HCT116 (cell line): ENCODE measurements at regions not wholly inside any gene's neighbourhood (a gene's known extent, or its start where the extent isn't known, plus 50 kb on each side); places are given as distances from the start of the nearest gene placed in this dataset.

Source experiments
- ATAC-seq: fragments of 200-7000 bp; cut with Tn5 transposase; 2 replicates; pipeline ENCODE4 v1.9.1; 2020; ENCODE audit warnings: mild to moderate bottlenecking, moderate library complexity
- BruUV-seq: library from RNA; stranded (reverse); fragments of 400-500 nt; replicated peaks from 2 replicates; lab custom pipeline; 2021; lab: Mats Ljungman, UMichigan
- CTCF ChIA-PET: fragments of 300-600 bp; sonication (Branson Sonifier 250); formaldehyde crosslinking; loops from one replicate; lab custom pipeline; 2021; ENCODE audit warnings: antibody characterized with exemption; lab: Charles Lee
- POLR2A ChIA-PET: fragments of 300-600, 350-600 bp; sonication (Branson Sonifier 250); formaldehyde crosslinking; loops from one replicate; lab custom pipeline; 2021; ENCODE audit warnings: antibody characterized with exemption; lab: Charles Lee
- RAD21 ChIA-PET, 2 experiments: fragments of 300-600 bp; sonication (Branson Sonifier 250); formaldehyde crosslinking; loops; one replicate each; lab custom pipeline; 2023; ENCODE audit warnings: low total read pairs in 2 of 2; ENCODE audit not compliant: uncharacterized antibody in 2 of 2, unreplicated experiment in 2 of 2, low non-redundant PET in 1 of 2; lab: Charles Lee
- DNase-seq: peaks from one replicate; pipeline ENCODE4 v3.0.0-alpha.2; 2010; ENCODE audit warnings: low read depth, low spot score
- H2AFZ ChIP-seq: fragments of 200-600 bp; shearing (Covaris generic), sonication (generic); 2 replicates; pipeline ENCODE4 v1.6.1; 2017; ENCODE audit warnings: low read depth, mixed run types, mixed read lengths, antibody characterized with exemption, low read length; ENCODE audit not compliant: poor library complexity, severe bottlenecking
- H3K27ac ChIP-seq: 2 replicates; pipeline ENCODE4 v1.5.1; 2012; ENCODE audit warnings: low read depth, low read length
- H3K27me3 ChIP-seq: fragments of 200-600 bp; sonication (generic); 2 replicates; pipeline ENCODE4 v1.6.1; 2016; ENCODE audit warnings: mixed run types, low read length, mixed read lengths; ENCODE audit not compliant: insufficient read depth
- H3K36me3 ChIP-seq, 2 experiments: fragments of 200-500 bp in 1 of 2; fragments of 200-600 bp in 1 of 2; sonication (Bioruptor generic) in 1 of 2; sonication (generic) in 1 of 2; 2 replicates each; pipeline versions ENCODE4 v1.5.1 to v1.6.1; 2014 to 2016; ENCODE audit warnings: low read length in 2 of 2, inconsistent platforms in 1 of 2, mixed read lengths in 1 of 2, mixed run types in 1 of 2; ENCODE audit not compliant: insufficient read depth in 2 of 2, control insufficient read depth in 1 of 2
- H3K4me1 ChIP-seq, 2 experiments: fragments of 200-600 bp in 1 of 2; sonication (generic) in 1 of 2; 2 replicates each; pipeline versions ENCODE4 v1.5.1 to v1.6.1; 2012 to 2017; ENCODE audit warnings: low read length in 2 of 2, inconsistent platforms in 1 of 2, mild to moderate bottlenecking in 1 of 2, mixed read lengths in 1 of 2, mixed run types in 1 of 2, moderate library complexity in 1 of 2; ENCODE audit not compliant: insufficient read depth in 2 of 2, control insufficient read depth in 1 of 2
- H3K4me2 ChIP-seq: fragments of 200-600 bp; sonication (generic); 2 replicates; pipeline ENCODE4 v1.6.1; 2017; ENCODE audit warnings: mixed run types, low read length, mixed read lengths
- H3K4me3 ChIP-seq, 2 experiments: fragments of 200-600 bp in 1 of 2; sonication (generic) in 1 of 2; replicated peaks in 1 of 2; 2 replicates each; pipeline ENCODE4 v1.5.1; 2011 to 2016; ENCODE audit warnings: low read length in 2 of 2, control low read depth in 1 of 2, low read depth in 1 of 2, mild to moderate bottlenecking in 1 of 2, mixed read lengths in 1 of 2, mixed run types in 1 of 2
- H3K79me2 ChIP-seq: fragments of 200-600 bp; sonication (generic); 2 replicates; pipeline ENCODE4 v1.6.1; 2017; ENCODE audit warnings: mild to moderate bottlenecking, mixed run types, low read length, moderate library complexity, mixed read lengths; ENCODE audit not compliant: insufficient read depth
- H3K9ac ChIP-seq: fragments of 200-600 bp; sonication (generic); 2 replicates; pipeline ENCODE4 v1.6.1; 2016; ENCODE audit warnings: low read length, mixed read lengths
- H3K9me2 ChIP-seq: fragments of 200-600 bp; sonication (generic), shearing (Covaris generic); 2 replicates; pipeline ENCODE4 v1.6.1; 2017; ENCODE audit warnings: mixed run types, mild to moderate bottlenecking, moderate library complexity; ENCODE audit not compliant: insufficient read depth
- H3K9me3 ChIP-seq, 2 experiments: fragments of 200-500 bp in 1 of 2; fragments of 200-600 bp in 1 of 2; sonication (Bioruptor generic) in 1 of 2; sonication (generic) in 1 of 2; 2 replicates each; pipeline ENCODE4 v1.6.1; 2014 to 2017; ENCODE audit warnings: low read length in 2 of 2, mixed read lengths in 2 of 2, inconsistent platforms in 1 of 2, low read depth in 1 of 2, mild to moderate bottlenecking in 1 of 2, mixed run types in 1 of 2, moderate library complexity in 1 of 2; ENCODE audit not compliant: control insufficient read depth in 1 of 2, insufficient read depth in 1 of 2
- H4K20me1 ChIP-seq: fragments of 200-600 bp; sonication (generic), shearing (Covaris generic); 2 replicates; pipeline ENCODE4 v1.6.1; 2017; ENCODE audit warnings: mixed run types, mild to moderate bottlenecking, moderate library complexity; ENCODE audit not compliant: insufficient read depth
- CBX3 ChIP-seq: IDR thresholded peaks from 2 replicates; pipeline ENCODE4 v1.6.1; 2012; ENCODE audit warnings: low read depth
- CEBPB ChIP-seq: IDR thresholded peaks from 2 replicates; pipeline ENCODE4 v1.6.1; 2012; ENCODE audit warnings: low read depth
- EGR1 ChIP-seq: IDR thresholded peaks from 2 replicates; pipeline ENCODE4 v1.6.1; 2012; ENCODE audit warnings: low read depth
- ELF1 ChIP-seq: IDR thresholded peaks from 2 replicates; pipeline ENCODE4 v1.6.1; 2012; ENCODE audit warnings: low read depth, borderline replicate concordance
- EZH2 ChIP-seq: fragments of 200-600 bp; sonication (generic); IDR thresholded peaks from 2 replicates; pipeline ENCODE4 v1.6.1; 2017; ENCODE audit warnings: antibody characterized with exemption, mixed run types
- EZH2phosphoT487 ChIP-seq: fragments of 200-600 bp; IDR thresholded peaks from 2 replicates; pipeline ENCODE4 v1.6.1; 2018; ENCODE audit warnings: antibody characterized with exemption, borderline replicate concordance
- FOSL1 ChIP-seq: IDR thresholded peaks from 2 replicates; pipeline ENCODE4 v1.6.1; 2012; ENCODE audit warnings: low read depth
- JUND ChIP-seq: IDR thresholded peaks from 2 replicates; pipeline ENCODE4 v1.6.1; 2012
- POLR2AphosphoS5 ChIP-seq: IDR thresholded peaks from 2 replicates; pipeline ENCODE4 v1.6.1; 2011; ENCODE audit warnings: mild to moderate bottlenecking, low read depth, low read length, moderate library complexity
- SIN3A ChIP-seq: IDR thresholded peaks from 2 replicates; pipeline ENCODE4 v1.6.1; 2012; ENCODE audit warnings: low read depth
- SRF ChIP-seq: IDR thresholded peaks from 2 replicates; pipeline ENCODE4 v1.6.1; 2012; ENCODE audit warnings: low read depth
- TCF7L2 ChIP-seq: IDR thresholded peaks from 2 replicates; pipeline ENCODE4 v1.7.0; 2011; ENCODE audit warnings: borderline replicate concordance, inconsistent platforms; ENCODE audit not compliant: insufficient read depth, insufficient read length; ENCODE audit errors: extremely low read depth
- YY1 ChIP-seq: IDR thresholded peaks from 2 replicates; pipeline ENCODE4 v1.6.1; 2011; ENCODE audit warnings: low read length, low read depth, moderate library complexity, mild to moderate bottlenecking; ENCODE audit not compliant: insufficient replicate concordance; ENCODE audit errors: extremely low read depth
- ZFX ChIP-seq: fragments of 450-650 bp; IDR thresholded peaks from 2 replicates; pipeline ENCODE4 v1.6.1; 2017
- ZNF274 ChIP-seq: fragments of 200-500 bp; sonication (Bioruptor generic); IDR thresholded peaks from 2 replicates; pipeline ENCODE4 v1.6.1; 2014; ENCODE audit warnings: mild to moderate bottlenecking, low read depth, low read length, inconsistent platforms
- intact Hi-C: fragments of 100-400 bp; cut with micrococcal nuclease; formaldehyde crosslinking; loops from 2 replicates; pipeline ENCODE4 v1.10.0; 2022
- TF ChIP-seq, protein P1 (sequence below): IDR thresholded peaks from 2 replicates; pipeline ENCODE4 v1.6.1; 2012
- TF ChIP-seq, protein P2 (sequence below): IDR thresholded peaks from 2 replicates; pipeline ENCODE4 v1.6.1; 2012; ENCODE audit warnings: low read depth

GRCh38 chr1:186750257-186750656 lies 70.0 kb upstream of the PTGS2 start:
- H3K36me3 ChIP-seq: no peaks in the 10 kb centered on the region
- H3K79me2 ChIP-seq: no peaks in the 10 kb centered on the region
- no peak overlapping the region for H3K4me3 ChIP-seq
- ChIA-PET CTCF (no interaction called here), POLR2A (no interaction called here), RAD21 (no interaction called here)
- H3K4me2 ChIP-seq: no peak overlapping the region
- no peak overlapping the region for H3K27ac ChIP-seq
- peaks cover 0 to 3% of the 10 kb centered on the region in 2 experiments; a peak in 1 of 4 replicates for H3K9me3 ChIP-seq
- H3K9me2 ChIP-seq: no peaks in the 10 kb centered on the region
- intact Hi-C loops: no loop called here
- no peaks in the 10 kb centered on the region for H4K20me1 ChIP-seq
- DNase-seq (no peak), ATAC-seq (no peak)
- BruUV-seq: no TSS peak
- TF ChIP-seq CBX3: no peak
- TF ChIP-seq ZFX: no peak
- TF ChIP-seq JUND: no peak
- no peak for TF ChIP-seq TCF7L2
- TF ChIP-seq POLR2AphosphoS5: no peak
- no peak for TF ChIP-seq EZH2phosphoT487
- TF ChIP-seq SRF: no peak
- no peak for TF ChIP-seq YY1
- TF ChIP-seq CEBPB: no peak
- no peak for TF ChIP-seq EZH2
- TF ChIP-seq, protein P1, sequence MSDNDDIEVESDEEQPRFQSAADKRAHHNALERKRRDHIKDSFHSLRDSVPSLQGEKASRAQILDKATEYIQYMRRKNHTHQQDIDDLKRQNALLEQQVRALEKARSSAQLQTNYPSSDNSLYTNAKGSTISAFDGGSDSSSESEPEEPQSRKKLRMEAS: no peak
- no peak for TF ChIP-seq EGR1
- TF ChIP-seq ZNF274: no peak
- TF ChIP-seq SIN3A: no peak
- TF ChIP-seq FOSL1: no peak
- H3K4me1 ChIP-seq: no peaks in the 10 kb centered on the region
- no peaks in the 10 kb centered on the region for H3K27me3 ChIP-seq
- no peak overlapping the region for H2AFZ ChIP-seq
- H3K9ac ChIP-seq: no peak overlapping the region

DNA sequence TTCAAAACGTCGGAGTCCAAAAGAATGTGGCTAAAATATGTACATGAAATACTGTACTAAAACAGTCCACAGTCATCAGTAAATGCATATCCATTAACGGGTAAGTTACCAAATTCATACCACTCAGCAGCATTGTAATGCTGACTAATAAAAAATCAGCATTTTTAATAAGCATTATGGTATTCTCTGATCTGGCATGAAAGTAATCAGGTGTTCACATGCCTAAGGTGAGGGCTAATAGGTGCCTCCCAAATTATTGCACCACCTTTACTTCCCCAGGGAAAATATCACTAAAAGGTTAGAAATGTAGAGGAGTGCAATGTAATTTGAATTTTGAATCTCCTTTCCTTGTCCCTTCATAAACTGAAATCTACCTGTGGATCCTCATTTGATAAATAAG lies 69.6 kb upstream of the PTGS2 start:
- H3K4me1 ChIP-seq: no peaks in the 10 kb centered on the region
- no peaks in the 10 kb centered on the region for H4K20me1 ChIP-seq
- H3K9me2 ChIP-seq: no peaks in the 10 kb centered on the region
- H3K4me3 ChIP-seq: no peak overlapping the region
- H3K9me3 ChIP-seq: peaks cover 0 to 3% of the 10 kb centered on the region in 2 experiments; a peak in 1 of 4 replicates
- intact Hi-C loops: no loop called here
- H3K27me3 ChIP-seq: no peaks in the 10 kb centered on the region
- H3K79me2 ChIP-seq: no peaks in the 10 kb centered on the region
- DNase-seq: no peak
- H3K36me3 ChIP-seq: no peaks in the 10 kb centered on the region
- no peak for ATAC-seq
- H3K27ac ChIP-seq: no peak overlapping the region
- no TSS peak for BruUV-seq
- CTCF ChIA-PET: no interaction called here
- H3K9ac ChIP-seq: no peak overlapping the region
- H3K4me2 ChIP-seq: no peak overlapping the region
- RAD21 ChIA-PET: no interaction called here
- POLR2A ChIA-PET: no interaction called here
- no peak overlapping the region for H2AFZ ChIP-seq
- TF ChIP-seq, protein P2, sequence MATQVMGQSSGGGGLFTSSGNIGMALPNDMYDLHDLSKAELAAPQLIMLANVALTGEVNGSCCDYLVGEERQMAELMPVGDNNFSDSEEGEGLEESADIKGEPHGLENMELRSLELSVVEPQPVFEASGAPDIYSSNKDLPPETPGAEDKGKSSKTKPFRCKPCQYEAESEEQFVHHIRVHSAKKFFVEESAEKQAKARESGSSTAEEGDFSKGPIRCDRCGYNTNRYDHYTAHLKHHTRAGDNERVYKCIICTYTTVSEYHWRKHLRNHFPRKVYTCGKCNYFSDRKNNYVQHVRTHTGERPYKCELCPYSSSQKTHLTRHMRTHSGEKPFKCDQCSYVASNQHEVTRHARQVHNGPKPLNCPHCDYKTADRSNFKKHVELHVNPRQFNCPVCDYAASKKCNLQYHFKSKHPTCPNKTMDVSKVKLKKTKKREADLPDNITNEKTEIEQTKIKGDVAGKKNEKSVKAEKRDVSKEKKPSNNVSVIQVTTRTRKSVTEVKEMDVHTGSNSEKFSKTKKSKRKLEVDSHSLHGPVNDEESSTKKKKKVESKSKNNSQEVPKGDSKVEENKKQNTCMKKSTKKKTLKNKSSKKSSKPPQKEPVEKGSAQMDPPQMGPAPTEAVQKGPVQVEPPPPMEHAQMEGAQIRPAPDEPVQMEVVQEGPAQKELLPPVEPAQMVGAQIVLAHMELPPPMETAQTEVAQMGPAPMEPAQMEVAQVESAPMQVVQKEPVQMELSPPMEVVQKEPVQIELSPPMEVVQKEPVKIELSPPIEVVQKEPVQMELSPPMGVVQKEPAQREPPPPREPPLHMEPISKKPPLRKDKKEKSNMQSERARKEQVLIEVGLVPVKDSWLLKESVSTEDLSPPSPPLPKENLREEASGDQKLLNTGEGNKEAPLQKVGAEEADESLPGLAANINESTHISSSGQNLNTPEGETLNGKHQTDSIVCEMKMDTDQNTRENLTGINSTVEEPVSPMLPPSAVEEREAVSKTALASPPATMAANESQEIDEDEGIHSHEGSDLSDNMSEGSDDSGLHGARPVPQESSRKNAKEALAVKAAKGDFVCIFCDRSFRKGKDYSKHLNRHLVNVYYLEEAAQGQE: no peak
- TF ChIP-seq SRF: no peak
- TF ChIP-seq EZH2: no peak
- TF ChIP-seq POLR2AphosphoS5: no peak
- no peak for TF ChIP-seq ELF1
- no peak for TF ChIP-seq ZNF274
- no peak for TF ChIP-seq TCF7L2
- no peak for TF ChIP-seq CEBPB
- TF ChIP-seq ZFX: no peak
